GM12891 (cell line): ENCODE measurements at regions not wholly inside any gene's neighbourhood (a gene's known extent, or its start where the extent isn't known, plus 50 kb on each side); places are given as distances from the start of the nearest gene placed in this dataset.

Experiments used
- POLR2A ChIP-seq: IDR thresholded peaks from 2 replicates; pipeline ENCODE4 v1.6.1; 2011; ENCODE audit warnings: low read depth, low read length, control low read depth
- POLR2AphosphoS5 ChIP-seq: IDR thresholded peaks from 2 replicates; pipeline ENCODE4 v1.6.1; 2011; ENCODE audit warnings: low read depth, low read length, control low read depth
- POU2F2 ChIP-seq: IDR thresholded peaks from 2 replicates; pipeline ENCODE4 v1.6.1; 2011; ENCODE audit warnings: low read depth, mild to moderate bottlenecking, control low read depth, low read length, moderate library complexity
- TAF1 ChIP-seq: IDR thresholded peaks from 2 replicates; pipeline ENCODE4 v1.6.1; 2011; ENCODE audit warnings: low read depth, low read length, control low read depth

GRCh38 chr12:84554199-84554723 lies 358.3 kb downstream of the SLC6A15 start:
- TF ChIP-seq POLR2AphosphoS5 (no peak), POLR2A (no peak), POU2F2 (no peak), TAF1 (no peak)
